Activated CD8-positive, alpha-beta memory T cell treated with anti-CD3 and anti-CD28 coated beads, Interleukin-2, amount 10 ng/mL, durations not matched to agents 7 days and 5 days (primary cell): ENCODE measurements at regions not wholly inside any gene's neighbourhood (a gene's known extent, or its start where the extent isn't known, plus 50 kb on each side); places are given as distances from the start of the nearest gene placed in this dataset.
"Not testable (repeated sequence)": the region's sequence is repeated elsewhere in the genome, so short reads cannot be mapped to it uniquely, and the experiment has no call there.

ENCODE experiments used
- ATAC-seq: fragments of 150-1000 bp; cut with Tn5 transposase; one replicate; pipeline ENCODE4 v1.10.0; 2021; ENCODE audit warnings: moderate library complexity
- CTCF ChIA-PET: fragments of 350-600 bp; sonication (Branson Sonifier 250); formaldehyde crosslinking; loops from one replicate; lab custom pipeline; 2021; ENCODE audit warnings: antibody characterized with exemption; lab: Charles Lee
- DNase-seq: peaks from one replicate; pipeline ENCODE4 v3.0.0-alpha.2; 2020
- H3K27ac Mint-ChIP-seq: one replicate; pipeline ENCODE4 v1.8.0; 2021; ENCODE audit warnings: mild to moderate bottlenecking, mixed read lengths
- H3K27me3 Mint-ChIP-seq: one replicate; pipeline ENCODE4 v1.8.0; 2021; ENCODE audit warnings: mixed read lengths
- H3K36me3 Mint-ChIP-seq: one replicate; pipeline ENCODE4 v1.8.0; 2021; ENCODE audit warnings: mild to moderate bottlenecking, mixed read lengths
- H3K4me1 Mint-ChIP-seq: one replicate; pipeline ENCODE4 v1.8.0; 2021; ENCODE audit warnings: mixed read lengths
- H3K4me3 Mint-ChIP-seq: one replicate; pipeline ENCODE4 v1.8.0; 2021; ENCODE audit warnings: mild to moderate bottlenecking, moderate library complexity, mixed read lengths
- H3K9me3 Mint-ChIP-seq: one replicate; pipeline ENCODE4 v1.8.0; 2022; ENCODE audit warnings: low read depth, mixed read lengths

DNA sequence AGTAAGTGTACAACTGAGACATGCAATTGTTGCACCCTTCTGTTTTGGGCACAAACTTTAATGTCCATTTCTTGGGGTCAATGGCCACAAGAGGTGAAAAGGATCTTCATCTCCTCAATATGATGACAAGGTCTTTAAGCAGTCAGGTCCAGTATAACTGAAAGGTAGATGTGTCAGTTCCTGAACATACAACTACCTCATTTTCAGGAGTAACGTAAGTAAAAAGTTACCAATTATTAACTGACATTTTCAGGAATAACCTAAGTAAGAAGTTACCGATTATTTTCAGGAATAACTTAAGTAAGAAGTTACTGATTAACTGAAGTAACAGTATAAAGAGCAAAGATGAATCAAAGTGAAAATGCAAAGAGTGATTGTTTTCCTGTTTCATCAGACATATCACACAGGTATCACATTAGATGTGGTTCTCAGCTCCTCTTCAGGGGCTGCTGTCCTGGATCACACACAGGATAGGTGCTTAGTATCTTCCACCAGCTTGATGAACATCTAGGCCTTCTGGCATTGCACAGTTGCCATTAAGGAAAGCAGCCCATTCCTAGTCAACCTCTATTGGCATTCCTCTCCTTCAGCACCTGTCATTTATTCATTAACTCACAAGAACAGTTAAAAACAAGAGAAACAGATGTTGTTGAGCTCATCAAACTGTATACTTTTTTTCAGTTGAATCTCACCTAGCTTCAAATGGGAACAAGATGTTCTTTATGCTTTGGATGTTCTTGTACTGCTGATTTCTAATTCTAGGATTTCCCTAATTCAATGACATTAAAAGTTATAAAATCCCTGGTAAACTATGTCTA lies 200.0 kb downstream of the FOXG1 start:
- DNase-seq (no peak), ATAC-seq (no peak)
- Mint-ChIP-seq H3K4me3 (no peak overlapping the region), H3K9me3 (peaks cover 6% of the 10 kb centered on the region), H3K27me3 (no peaks in the 10 kb centered on the region), H3K36me3 (no peaks in the 10 kb centered on the region), H3K4me1 (no peaks in the 10 kb centered on the region), H3K27ac (no peak overlapping the region)
- CTCF ChIA-PET = no interaction called here

- Mint-ChIP-seq H3K4me1 (no peaks in the 10 kb centered on the region), H3K27me3 (no peaks in the 10 kb centered on the region), H3K4me3 (no peak overlapping the region), H3K27ac (no peak overlapping the region), H3K36me3 (no peaks in the 10 kb centered on the region), H3K9me3 (peaks cover 9% of the 10 kb centered on the region)
- no peak for ATAC-seq
- CTCF ChIA-PET = no interaction called here
- no peak for DNase-seq
These were observed 208.5 kb downstream of the FOXG1 start for GRCh38 chr14:28975084-28975483.

- no peaks in the 10 kb centered on the region for H3K4me1 Mint-ChIP-seq
- peaks cover 16% of the 10 kb centered on the region for H3K9me3 Mint-ChIP-seq
These were observed 215.6 kb downstream of the FOXG1 start for GRCh38 chr14:28982228-28982627.

DNA sequence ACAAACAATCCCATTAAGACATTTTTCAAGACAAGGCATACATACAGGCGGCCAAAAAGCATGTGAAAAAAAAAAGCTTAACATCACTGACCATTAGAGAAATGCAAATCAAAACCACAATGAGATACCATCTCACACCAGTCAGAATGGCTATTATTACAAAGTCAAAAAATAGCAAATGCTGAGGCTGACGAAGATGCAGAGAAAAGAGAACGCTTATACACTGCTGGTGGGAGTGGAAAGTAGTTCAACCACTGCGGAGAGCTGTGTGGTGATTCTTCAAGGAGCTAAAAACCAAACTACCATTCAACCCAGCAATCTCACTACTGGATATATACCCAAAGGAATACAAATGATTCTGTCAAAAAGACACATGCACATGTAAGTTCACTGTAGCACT lies 216.7 kb downstream of the FOXG1 start:
- no peaks in the 10 kb centered on the region for H3K4me1 Mint-ChIP-seq
- CTCF ChIA-PET = no interaction called here
- DNase-seq (no peak), ATAC-seq (no peak)
- no peak overlapping the region for H3K4me3 Mint-ChIP-seq
- H3K27ac Mint-ChIP-seq = no peak overlapping the region
- peaks cover 19% of the 10 kb centered on the region for H3K9me3 Mint-ChIP-seq
- H3K36me3 Mint-ChIP-seq = no peaks in the 10 kb centered on the region
- no peaks in the 10 kb centered on the region for H3K27me3 Mint-ChIP-seq

More at GRCh38 chr14:28982228-28982627, 215.6 kb downstream of the FOXG1 start:
- CTCF ChIA-PET = no interaction called here
- Mint-ChIP-seq H3K27me3 (no peaks in the 10 kb centered on the region), H3K36me3 (no peaks in the 10 kb centered on the region), H3K4me3 (no peak overlapping the region), H3K27ac (no peak overlapping the region)
- ATAC-seq = no peak
- no peak for DNase-seq

GRCh38 chr14:28987516-28987915 lies 220.9 kb downstream of the FOXG1 start:
- H3K36me3 Mint-ChIP-seq = no peaks in the 10 kb centered on the region

DNA sequence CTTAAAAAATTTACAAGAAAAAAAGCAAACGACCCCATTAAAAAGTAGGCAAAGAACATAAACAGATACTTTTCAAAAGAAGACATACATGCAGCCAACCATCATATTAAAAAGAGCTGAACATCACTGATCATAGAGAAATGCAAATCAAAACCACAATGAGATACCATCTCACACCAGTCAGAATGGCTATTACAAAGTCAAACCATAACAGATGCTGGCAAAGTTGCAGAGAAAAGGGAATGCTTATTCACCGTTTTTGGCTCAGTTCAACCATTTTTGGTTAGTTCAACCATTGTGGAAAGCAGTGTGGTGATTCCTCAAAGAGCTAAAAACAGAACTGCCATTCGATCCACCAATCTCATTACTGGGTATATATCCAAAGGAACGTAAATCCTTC lies 230.6 kb downstream of the FOXG1 start:
- H3K36me3 Mint-ChIP-seq, H3K27me3 Mint-ChIP-seq, H3K27ac Mint-ChIP-seq, H3K4me3 Mint-ChIP-seq, ATAC-seq, H3K4me1 Mint-ChIP-seq, DNase-seq, CTCF ChIA-PET: not testable (repeated sequence)
- peaks cover 15% of the 10 kb centered on the region for H3K9me3 Mint-ChIP-seq

More at GRCh38 chr14:28987516-28987915, 220.9 kb downstream of the FOXG1 start:
- H3K27me3 Mint-ChIP-seq = no peaks in the 10 kb centered on the region
- ATAC-seq (no peak), DNase-seq (no peak)
- no peak overlapping the region for H3K4me3 Mint-ChIP-seq
- H3K4me1 Mint-ChIP-seq = no peaks in the 10 kb centered on the region
- CTCF ChIA-PET = no interaction called here
- peaks cover 13% of the 10 kb centered on the region for H3K9me3 Mint-ChIP-seq
- no peak overlapping the region for H3K27ac Mint-ChIP-seq

DNA sequence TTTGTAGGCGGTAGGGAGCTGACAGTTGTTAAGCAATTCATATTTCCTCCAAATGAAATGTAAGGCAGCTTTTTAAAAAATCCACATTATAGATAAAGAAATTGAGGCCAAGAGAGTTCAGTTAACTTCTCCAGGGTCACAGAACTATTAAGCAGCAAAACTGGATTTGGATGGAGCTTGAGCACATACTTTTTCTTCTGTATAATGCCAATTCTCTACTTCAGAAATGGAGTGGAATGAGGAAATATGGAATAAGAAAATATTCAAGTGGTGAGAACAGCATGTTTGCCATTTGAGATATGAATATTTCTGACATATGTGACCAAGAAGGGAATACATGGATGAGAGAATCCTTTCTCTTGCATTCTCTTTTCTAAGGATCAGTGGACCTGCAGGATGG lies 233.1 kb downstream of the FOXG1 start:
- CTCF ChIA-PET = interaction anchor here (0.6 kb wide), 1 partner anchor 91 kb away, joined by 3 read pairs; no protein-coding TSS in a partner anchor
- Mint-ChIP-seq H3K4me3 (no peak overlapping the region), H3K9me3 (peaks cover 15% of the 10 kb centered on the region), H3K4me1 (no peaks in the 10 kb centered on the region), H3K36me3 (no peaks in the 10 kb centered on the region), H3K27ac (no peak overlapping the region), H3K27me3 (no peaks in the 10 kb centered on the region)
- no peak for DNase-seq
- ATAC-seq = no peak

GRCh38 chr14:29005647-29006046 lies 239.1 kb downstream of the FOXG1 start:
- CTCF ChIA-PET = no interaction called here
- no peak overlapping the region for H3K27ac Mint-ChIP-seq
- H3K9me3 Mint-ChIP-seq = peaks cover 6% of the 10 kb centered on the region
- DNase-seq (no peak), ATAC-seq (no peak)
- H3K4me1 Mint-ChIP-seq = no peaks in the 10 kb centered on the region
- H3K27me3 Mint-ChIP-seq = no peaks in the 10 kb centered on the region
- H3K4me3 Mint-ChIP-seq = no peak overlapping the region
- H3K36me3 Mint-ChIP-seq = no peaks in the 10 kb centered on the region

- peaks cover 13% of the 10 kb centered on the region for H3K9me3 Mint-ChIP-seq
- H3K4me1 Mint-ChIP-seq = no peaks in the 10 kb centered on the region
- no peak overlapping the region for H3K27ac Mint-ChIP-seq
- no peaks in the 10 kb centered on the region for H3K36me3 Mint-ChIP-seq
- DNase-seq = no peak
- H3K27me3 Mint-ChIP-seq = no peaks in the 10 kb centered on the region
- no peak overlapping the region for H3K4me3 Mint-ChIP-seq
- ATAC-seq = no peak
- CTCF ChIA-PET = no interaction called here
These were observed 241.4 kb downstream of the FOXG1 start for GRCh38 chr14:29007990-29008389.

GRCh38 chr14:29016050-29016900 lies 249.7 kb downstream of the FOXG1 start:
- DNase-seq (no peak), ATAC-seq (no peak)
- no peaks in the 10 kb centered on the region for H3K27me3 Mint-ChIP-seq
- H3K4me1 Mint-ChIP-seq = no peaks in the 10 kb centered on the region
- peaks cover 15% of the 10 kb centered on the region for H3K9me3 Mint-ChIP-seq
- CTCF ChIA-PET = no interaction called here
- H3K36me3 Mint-ChIP-seq = no peaks in the 10 kb centered on the region
- H3K27ac Mint-ChIP-seq = no peak overlapping the region
- H3K4me3 Mint-ChIP-seq = no peak overlapping the region

- H3K27me3 Mint-ChIP-seq, CTCF ChIA-PET, ATAC-seq, H3K4me1 Mint-ChIP-seq, H3K27ac Mint-ChIP-seq, DNase-seq, H3K4me3 Mint-ChIP-seq, H3K36me3 Mint-ChIP-seq: not testable (repeated sequence)
- peaks cover 12% of the 10 kb centered on the region for H3K9me3 Mint-ChIP-seq
These were observed 256.9 kb downstream of the FOXG1 start for GRCh38 chr14:29023505-29023904.

DNA sequence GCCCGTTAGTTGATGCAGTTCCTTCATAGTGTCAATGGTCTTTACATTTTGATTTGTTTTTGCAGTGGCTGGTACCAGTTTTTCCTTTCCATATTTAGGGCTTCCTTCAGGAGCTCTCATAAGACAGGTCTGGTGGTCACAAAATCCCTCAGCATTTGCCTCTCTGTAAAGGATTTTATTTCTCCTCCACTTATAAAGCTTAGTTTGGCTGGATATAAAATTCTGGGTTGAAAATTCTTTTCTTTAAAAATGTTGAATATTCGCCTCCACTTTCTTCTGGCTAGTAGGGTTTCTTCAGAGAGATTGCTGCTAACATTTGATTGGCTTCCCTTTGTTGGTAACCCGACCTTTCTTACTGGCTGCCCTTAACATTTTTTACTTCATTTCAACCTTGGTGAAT lies 260.9 kb downstream of the FOXG1 start:
- CTCF ChIA-PET = not testable (repeated sequence)

GRCh38 chr14:29027941-29028705 lies 261.5 kb downstream of the FOXG1 start:
- H3K36me3 Mint-ChIP-seq, H3K27ac Mint-ChIP-seq, ATAC-seq, H3K4me1 Mint-ChIP-seq, CTCF ChIA-PET, H3K4me3 Mint-ChIP-seq, DNase-seq, H3K27me3 Mint-ChIP-seq: not testable (repeated sequence)
- H3K9me3 Mint-ChIP-seq = peaks cover 12% of the 10 kb centered on the region

More for the DNA sequence above, 260.9 kb downstream of the FOXG1 start:
- DNase-seq, H3K4me1 Mint-ChIP-seq, H3K27me3 Mint-ChIP-seq, ATAC-seq, H3K4me3 Mint-ChIP-seq, H3K36me3 Mint-ChIP-seq, H3K27ac Mint-ChIP-seq: not testable (repeated sequence)
- H3K9me3 Mint-ChIP-seq = peaks cover 12% of the 10 kb centered on the region
